HG03066 (cell line): ENCODE measurements at regions not wholly inside any gene's neighbourhood (a gene's known extent, or its start where the extent isn't known, plus 50 kb on each side); places are given as distances from the start of the nearest gene placed in this dataset.
"Not testable (repeated sequence)": the region's sequence is repeated elsewhere in the genome, so short reads cannot be mapped to it uniquely, and the experiment has no call there.

Experiments used
- ATAC-seq: cut with Tn5 transposase; IDR thresholded peaks from one replicate; pipeline ENCODE4 v1.9.1; 2021; ENCODE audit warnings: low read depth; ENCODE audit not compliant: unreplicated experiment

DNA sequence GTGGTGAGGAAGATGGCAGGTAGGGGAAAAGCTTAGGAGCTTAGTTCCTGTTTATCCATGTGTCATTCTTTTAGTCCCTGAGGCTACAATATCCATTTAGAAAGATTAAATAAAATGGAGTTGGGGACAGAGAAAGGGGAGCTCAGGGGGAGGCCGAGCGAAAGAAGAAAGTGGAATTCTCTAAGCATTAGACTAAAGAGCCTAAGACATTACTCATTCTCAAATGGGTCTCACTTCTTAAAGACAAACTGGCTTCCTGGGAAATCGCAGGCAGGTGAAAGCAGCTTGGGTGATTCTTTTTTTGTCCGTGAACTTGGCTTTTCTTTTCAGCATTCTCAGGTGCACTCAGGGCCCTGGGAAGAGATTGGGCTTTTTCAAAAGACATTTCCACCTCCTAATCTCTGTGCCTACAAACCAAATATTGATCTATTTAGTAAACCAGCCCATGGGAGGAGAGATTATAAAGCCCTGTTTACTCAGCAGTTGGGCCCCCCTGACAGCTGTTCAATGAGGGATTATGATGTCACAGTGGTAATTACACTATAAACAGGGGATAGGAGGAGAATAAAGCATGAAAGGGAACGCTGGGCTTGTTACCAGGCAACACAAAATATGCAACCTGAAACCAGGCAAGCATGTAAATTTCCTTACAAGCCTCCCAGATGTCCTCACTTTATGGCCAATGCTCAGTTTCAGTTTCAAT is 584.0 kb downstream of the ACTL7B start:
- ATAC-seq: no peak

GRCh38 chr9:108271236-108271635 is 584.5 kb downstream of the ACTL7B start:
- no peak for ATAC-seq

DNA sequence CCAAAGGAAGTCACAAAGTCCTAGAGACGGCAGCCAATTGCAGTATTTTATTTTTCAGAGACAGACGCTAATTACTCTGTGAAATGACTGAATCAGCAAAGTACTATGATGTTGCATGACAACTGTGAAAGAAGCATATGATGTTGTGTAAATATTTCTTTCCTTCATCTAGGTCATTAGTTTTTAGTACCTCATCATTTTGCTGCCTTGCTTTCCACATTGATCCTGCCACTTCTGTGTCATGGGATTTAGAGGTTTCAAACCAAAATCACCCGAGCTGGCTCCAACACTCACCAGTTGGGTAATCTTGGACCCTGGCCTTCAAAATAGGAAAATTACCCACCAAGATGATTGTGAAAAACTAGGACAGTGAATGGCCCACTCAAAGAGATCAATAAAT is 585.2 kb downstream of the ACTL7B start:
- no peak for ATAC-seq

GRCh38 chr9:108270051-108270450 is 585.7 kb downstream of the ACTL7B start:
- no peak for ATAC-seq

GRCh38 chr9:108269371-108269770 is 586.4 kb downstream of the ACTL7B start:
- ATAC-seq: no peak

- ATAC-seq: no peak
Measured at GRCh38 chr9:108265065-108265464, 590.7 kb downstream of the ACTL7B start.

DNA sequence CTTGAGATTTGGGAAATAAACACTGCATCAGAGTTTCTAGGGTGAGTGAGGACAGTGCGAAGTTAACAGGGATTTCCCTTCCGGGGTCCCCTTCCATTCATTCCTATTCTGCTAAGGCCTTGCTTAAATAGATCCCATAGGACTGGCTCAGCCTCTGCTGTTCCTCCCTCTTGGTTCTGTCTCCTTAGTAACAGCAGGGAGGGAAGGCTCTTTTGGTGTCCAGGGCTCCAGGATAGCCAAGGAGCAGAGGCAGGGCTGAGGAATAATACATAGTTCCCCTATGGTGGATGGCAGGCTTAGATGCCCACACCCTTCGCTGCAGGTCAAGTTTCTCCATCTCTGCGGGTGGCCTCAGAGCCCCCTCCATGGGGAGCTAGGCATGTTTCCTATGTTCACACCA is 591.7 kb downstream of the ACTL7B start:
- no peak for ATAC-seq

DNA sequence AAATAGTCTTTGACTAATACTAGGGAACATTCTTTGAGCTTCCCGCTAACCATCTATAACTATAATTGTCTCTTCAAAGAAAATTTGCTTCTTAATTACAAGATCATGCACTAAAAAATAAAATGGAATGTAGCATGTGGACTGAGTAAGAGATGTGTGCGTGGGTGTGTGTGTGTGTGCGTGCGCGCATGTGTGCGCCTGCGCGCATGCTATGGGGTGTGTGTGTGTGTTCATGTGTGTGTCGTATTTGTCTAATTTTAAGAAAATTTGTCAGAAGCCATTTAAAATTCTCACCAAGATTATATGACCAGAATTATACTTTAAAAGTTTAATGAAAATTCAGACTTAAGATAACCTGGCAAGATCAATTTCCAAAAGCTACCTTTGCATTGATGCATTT is 593.0 kb downstream of the ACTL7B start:
- ATAC-seq: no peak

GRCh38 chr9:108259917-108260675 is 595.7 kb downstream of the ACTL7B start:
- no peak for ATAC-seq

DNA sequence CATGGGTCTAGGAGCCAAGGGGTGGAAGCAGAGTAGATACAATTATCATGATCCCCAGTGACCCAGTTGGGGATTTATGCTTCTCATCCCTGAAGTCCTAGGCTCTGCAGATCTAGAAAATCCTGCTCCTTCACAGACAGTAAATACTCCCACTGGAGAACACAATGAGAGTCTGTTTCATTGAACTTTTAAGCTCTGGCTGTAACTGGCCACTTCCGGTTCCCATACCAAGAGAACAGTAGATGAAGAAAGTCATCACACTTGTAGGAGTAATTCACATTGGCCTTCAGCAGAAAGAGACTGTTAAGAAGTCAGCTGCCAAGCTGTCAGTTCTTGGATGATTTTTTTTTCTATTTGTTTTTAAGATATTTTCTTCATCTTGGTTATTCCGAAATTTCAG is 597.1 kb downstream of the ACTL7B start:
- no peak for ATAC-seq

DNA sequence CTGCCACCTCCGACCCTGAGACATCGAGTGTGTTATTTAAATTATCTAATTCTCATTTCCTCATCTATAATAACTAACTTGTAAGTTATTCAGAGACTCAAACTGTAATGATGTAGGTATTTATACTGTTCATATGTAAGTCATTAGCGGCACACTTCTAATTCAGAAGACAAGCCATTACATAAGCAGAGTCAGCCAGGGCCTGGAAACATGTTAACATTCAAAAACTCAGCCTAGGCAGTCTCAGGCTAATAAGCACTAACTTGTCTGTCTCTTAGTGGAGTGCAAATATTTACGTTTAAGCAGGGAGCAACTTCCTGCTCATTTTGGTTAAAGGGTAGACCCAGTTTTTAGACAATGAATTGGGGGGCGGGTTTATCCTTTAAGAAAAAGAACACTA is 598.4 kb downstream of the ACTL7B start:
- no peak for ATAC-seq

DNA sequence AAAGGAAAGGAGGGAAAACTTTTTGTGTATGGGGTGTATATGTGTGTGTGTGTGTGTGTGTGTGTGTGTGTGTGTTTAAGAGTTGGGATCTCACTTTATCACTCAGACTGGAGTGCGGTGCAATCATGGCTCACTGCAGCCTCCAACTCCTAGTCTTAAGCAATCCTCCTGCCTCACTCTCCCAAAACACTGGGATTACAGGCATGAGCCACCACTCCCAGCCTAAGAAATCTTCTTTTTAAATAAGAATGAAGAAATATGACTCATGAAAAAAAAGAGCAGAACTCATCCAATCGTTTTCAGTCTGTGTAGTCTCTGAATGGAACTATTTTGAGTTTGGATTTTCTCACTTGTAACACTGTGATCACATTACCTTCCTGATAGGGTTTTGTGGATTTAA is 601.5 kb downstream of the ACTL7B start:
- ATAC-seq: no peak

- not testable (repeated sequence) for ATAC-seq
Measured at GRCh38 chr9:108247391-108247790, 608.4 kb downstream of the ACTL7B start.

GRCh38 chr9:108245901-108246300 is 609.9 kb downstream of the ACTL7B start:
- ATAC-seq: no peak

DNA sequence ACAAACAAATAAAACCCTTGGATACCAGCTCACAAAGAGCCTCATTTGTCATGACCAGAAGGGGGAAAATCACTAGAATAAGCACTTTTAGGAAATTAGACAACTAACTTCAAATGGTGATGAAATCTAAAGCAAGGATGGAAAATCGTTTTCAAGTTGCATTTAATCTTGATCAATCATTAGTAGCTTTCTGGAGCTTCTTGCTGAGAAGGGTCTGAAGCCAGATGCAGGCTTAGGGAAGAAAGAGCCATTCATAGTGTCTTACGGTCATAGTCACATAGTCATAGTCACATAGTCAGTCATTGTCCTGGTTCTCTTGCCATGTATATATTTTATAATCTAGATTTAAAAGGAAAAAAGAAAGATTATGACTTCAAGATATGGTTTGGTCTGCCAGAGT is 610.5 kb downstream of the ACTL7B start:
- ATAC-seq: no peak

DNA sequence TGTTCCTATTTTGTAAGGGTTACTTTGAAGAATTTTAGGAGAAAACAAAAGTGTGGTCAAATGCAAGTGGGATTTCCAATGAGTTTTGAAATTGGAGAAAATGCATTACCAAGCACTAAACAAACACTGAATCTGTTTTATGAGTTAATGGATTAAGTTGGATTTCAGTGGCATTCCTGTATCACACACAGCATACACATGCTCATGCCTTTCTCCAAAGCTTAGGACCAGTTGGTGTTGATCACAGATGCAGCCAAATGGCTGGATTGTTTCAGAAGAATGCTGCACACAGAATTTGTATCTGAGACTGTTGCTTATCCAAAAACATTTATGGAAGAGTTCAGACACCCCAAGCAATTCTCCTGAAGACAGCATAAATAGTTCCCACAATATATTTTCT is 611.1 kb downstream of the ACTL7B start:
- no peak for ATAC-seq

DNA sequence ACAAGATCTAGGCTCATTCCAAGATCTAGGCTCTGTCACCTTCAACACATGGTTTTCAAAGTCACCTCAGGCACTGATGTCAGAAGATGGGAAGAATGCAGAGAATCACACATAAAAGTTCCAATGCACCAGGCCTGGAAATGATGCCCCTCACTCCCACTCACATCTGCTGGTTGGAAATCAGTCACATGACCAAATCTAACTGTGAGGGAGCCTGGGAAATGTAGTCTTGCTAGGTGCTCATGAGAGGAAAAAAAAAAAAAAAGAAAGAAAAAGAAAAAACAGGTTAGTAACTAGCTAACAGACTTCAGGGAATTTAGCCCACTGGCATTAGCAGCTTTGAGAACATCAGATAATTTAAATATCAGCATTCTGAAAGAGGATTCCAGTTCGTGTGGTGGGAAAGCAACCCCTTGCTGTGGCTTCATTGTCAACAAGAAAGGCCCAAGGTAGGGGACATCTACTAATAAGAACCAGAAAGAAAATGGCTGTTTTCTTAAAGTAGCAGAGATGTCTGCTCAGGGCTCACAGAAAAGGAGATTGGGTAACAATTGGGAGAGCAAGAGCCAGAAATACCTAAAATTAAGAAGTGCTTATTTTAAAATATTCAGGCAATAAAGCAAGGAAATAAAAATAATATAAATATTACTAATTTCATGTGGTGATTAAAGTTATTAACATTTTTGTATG is 614.3 kb downstream of the ACTL7B start:
- no peak for ATAC-seq

DNA sequence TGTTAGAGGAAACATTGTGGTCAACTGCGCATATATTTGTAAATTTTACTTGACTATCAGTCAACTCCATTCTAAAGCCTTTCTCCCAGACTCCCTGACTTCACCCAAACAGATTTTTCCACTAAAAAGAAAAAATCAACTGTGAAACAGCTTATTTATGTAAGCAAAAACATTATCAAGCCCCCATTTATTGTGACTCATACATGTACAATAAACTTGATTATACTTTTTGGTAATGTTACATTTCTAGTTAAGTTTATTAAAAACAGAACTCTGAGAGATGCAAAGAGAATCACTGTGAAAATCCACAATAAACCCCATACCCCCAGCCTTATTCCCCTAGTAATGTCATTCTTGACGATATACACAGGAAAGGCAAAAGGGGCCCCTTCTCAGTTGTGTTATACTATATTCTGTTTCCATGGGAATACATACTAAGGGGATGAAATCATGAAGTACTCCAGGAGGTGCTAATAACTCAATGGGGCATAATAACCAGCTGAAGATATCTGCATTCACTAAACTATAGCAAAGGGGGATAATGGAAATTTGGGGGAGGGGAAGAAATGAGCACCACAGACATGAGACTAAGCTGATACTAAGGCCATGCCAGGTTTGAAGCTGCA is 616.0 kb downstream of the ACTL7B start:
- no peak for ATAC-seq

DNA sequence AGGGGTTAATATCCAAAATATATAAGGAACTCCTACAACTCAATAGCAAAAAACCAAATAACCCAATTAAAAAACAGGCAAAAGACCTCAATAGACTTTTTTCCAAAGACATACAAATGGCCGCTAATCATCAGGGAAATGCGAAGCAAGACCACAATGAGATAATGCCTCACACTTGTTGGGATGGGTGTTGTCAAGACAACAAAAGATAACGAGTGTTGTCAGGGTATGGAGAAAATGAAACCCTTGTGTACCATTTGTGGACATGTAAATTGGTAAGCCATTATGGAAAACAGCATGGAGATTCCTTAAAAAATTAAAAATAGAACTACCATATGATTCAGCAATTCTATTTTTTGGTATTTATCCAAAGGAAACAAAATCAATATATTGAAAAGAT is 620.2 kb downstream of the ACTL7B start:
- no peak for ATAC-seq

GRCh38 chr9:108234811-108235210 is 621.0 kb downstream of the ACTL7B start:
- ATAC-seq: no peak

GRCh38 chr9:108225149-108225800 is 630.5 kb downstream of the ACTL7B start:
- no peak for ATAC-seq
